ENCODE measurements at regions not wholly inside any gene's neighbourhood (a gene's known extent, or its start where the extent isn't known, plus 50 kb on each side); places are given as distances from the start of the nearest gene placed in this dataset.

DNA sequence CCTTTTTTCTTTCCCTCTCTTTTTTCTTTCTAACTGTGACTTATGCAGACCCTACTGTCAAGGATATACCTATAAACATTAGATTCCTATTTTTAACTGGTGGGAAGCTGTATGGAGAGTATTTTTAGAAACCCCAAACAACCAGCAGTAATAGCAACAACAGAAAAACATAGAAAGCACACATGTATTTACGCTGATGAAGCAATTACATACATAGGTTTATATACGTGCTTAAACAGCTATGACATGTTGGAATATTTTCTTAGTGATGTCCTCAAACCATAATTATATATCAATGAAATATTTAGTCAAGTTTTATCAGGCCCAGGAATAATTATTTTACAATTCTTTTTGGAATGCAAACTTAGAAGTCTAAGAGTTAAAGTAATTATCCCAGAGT lies 294.3 kb upstream of the SOX4 start:
- TF ChIP-seq, protein P1, sequence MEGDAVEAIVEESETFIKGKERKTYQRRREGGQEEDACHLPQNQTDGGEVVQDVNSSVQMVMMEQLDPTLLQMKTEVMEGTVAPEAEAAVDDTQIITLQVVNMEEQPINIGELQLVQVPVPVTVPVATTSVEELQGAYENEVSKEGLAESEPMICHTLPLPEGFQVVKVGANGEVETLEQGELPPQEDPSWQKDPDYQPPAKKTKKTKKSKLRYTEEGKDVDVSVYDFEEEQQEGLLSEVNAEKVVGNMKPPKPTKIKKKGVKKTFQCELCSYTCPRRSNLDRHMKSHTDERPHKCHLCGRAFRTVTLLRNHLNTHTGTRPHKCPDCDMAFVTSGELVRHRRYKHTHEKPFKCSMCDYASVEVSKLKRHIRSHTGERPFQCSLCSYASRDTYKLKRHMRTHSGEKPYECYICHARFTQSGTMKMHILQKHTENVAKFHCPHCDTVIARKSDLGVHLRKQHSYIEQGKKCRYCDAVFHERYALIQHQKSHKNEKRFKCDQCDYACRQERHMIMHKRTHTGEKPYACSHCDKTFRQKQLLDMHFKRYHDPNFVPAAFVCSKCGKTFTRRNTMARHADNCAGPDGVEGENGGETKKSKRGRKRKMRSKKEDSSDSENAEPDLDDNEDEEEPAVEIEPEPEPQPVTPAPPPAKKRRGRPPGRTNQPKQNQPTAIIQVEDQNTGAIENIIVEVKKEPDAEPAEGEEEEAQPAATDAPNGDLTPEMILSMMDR (IDR thresholded peaks at IDR 0.05) = no peak
- TF ChIP-seq POLR2A (IDR thresholded peaks at IDR 0.05) (no peak), EP300 (IDR thresholded peaks at IDR 0.05) (no peak)
